ENCODE measurements at regions not wholly inside any gene's neighbourhood (a gene's known extent, or its start where the extent isn't known, plus 50 kb on each side); places are given as distances from the start of the nearest gene placed in this dataset.

GRCh38 chr10:64118736-64119135 lies 597.5 kb downstream of the REEP3 start:
- no peak for TF ChIP-seq EZH2phosphoT487 (IDR thresholded peaks at IDR 0.05; ENCODE audit: low read depth, severe bottlenecking, unreplicated experiment)
- no peak for TF ChIP-seq CTCF (IDR thresholded peaks at IDR 0.05; ENCODE audit: poor library complexity)
- TF ChIP-seq EZH2 (IDR thresholded peaks at IDR 0.05; ENCODE audit: borderline replicate concordance) = no peak

Measured in hepatocyte (in vitro differentiated cells).